ENCODE measurements at regions not wholly inside any gene's neighbourhood (a gene's known extent, or its start where the extent isn't known, plus 50 kb on each side); places are given as distances from the start of the nearest gene placed in this dataset.
"Not testable (repeated sequence)": the region's sequence is repeated elsewhere in the genome, so short reads cannot be mapped to it uniquely, and the experiment has no call there.

DNA sequence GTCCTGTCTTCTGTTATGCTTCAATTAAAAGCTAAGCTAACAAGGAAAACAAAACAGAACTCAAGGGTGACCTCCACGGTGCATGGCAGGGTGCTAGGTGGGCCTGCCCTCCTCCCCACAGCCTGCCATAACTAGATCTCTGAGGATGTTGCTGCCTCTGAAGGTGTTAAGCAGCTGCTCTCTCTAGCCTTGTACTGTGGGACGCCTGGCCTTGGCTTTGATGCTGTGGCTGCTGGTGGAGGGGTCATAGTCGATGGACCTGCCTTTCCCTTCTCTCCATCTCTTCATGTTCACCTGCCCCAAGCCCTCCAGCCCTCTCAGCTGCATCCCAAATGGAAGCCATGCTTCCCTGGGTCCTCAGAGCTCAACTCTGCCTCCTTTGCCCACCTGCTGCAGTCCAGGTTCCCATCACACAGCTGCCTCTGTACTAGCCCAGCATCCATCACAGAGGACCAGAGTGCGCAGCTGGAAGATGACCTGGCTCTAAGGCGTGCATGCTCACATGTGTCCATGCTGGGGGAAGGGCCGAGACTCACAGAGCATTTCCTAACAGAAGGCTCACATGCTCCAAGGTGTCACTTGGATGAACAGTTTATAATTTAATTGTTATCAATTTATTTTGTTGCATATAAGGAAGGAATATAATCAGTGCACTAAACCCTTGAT, 180.3 kb upstream of the E2F8 start:
- no peaks in the 10 kb centered on the region for H3K4me1 ChIP-seq

DNA sequence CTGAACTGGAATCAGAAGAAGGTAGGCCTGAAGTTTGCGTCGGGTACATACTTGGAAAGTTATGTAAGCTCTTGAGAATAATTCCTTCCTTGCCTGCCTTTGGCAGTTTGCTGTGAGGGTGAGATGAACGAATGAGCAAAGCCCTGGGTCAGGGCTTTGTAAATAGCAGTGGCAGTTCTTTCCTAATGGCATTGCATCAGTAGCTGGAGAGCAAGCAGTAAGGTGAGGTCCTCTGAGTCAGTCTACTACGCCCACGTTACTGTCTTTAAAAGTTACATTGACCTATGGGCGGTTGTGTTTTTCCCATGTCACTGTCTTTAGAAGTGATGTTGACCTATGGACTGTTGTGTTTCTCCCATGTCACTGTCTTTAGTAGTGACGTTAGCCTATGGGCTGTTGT, 179.1 kb upstream of the E2F8 start:
- Histone ChIP-seq H3K27me3 (peaks cover 0 to 3% (median 0%) of the 10 kb centered on the region in 7 donors), H3K9me3 (peaks cover 0 to 5% (median 0%) of the 10 kb centered on the region in 11 donors), H3K36me3 (no peaks in the 10 kb centered on the region), H3K27ac (no peak overlapping the region), H3K4me3 (no peak overlapping the region), H3K4me1 (no peaks in the 10 kb centered on the region)
- 86 to 87% methylated on average over 7 of the region's 7 CpGs for WGBS, 2 donors
- intact Hi-C loops (cut with DNase I), result no loop called here
- TF ChIP-seq, protein P1, sequence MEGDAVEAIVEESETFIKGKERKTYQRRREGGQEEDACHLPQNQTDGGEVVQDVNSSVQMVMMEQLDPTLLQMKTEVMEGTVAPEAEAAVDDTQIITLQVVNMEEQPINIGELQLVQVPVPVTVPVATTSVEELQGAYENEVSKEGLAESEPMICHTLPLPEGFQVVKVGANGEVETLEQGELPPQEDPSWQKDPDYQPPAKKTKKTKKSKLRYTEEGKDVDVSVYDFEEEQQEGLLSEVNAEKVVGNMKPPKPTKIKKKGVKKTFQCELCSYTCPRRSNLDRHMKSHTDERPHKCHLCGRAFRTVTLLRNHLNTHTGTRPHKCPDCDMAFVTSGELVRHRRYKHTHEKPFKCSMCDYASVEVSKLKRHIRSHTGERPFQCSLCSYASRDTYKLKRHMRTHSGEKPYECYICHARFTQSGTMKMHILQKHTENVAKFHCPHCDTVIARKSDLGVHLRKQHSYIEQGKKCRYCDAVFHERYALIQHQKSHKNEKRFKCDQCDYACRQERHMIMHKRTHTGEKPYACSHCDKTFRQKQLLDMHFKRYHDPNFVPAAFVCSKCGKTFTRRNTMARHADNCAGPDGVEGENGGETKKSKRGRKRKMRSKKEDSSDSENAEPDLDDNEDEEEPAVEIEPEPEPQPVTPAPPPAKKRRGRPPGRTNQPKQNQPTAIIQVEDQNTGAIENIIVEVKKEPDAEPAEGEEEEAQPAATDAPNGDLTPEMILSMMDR (IDR thresholded peaks at IDR 0.05), result no peak
- DNase-seq (no peak), ATAC-seq (no peak)

More for the DNA sequence above, 180.3 kb upstream of the E2F8 start:
- ATAC-seq, result no peak
- TF ChIP-seq, protein P1 (IDR thresholded peaks at IDR 0.05), result no peak
- Histone ChIP-seq H3K27ac (no peak overlapping the region), H3K4me3 (no peak overlapping the region), H3K9me3 (peaks cover 0 to 5% (median 0%) of the 10 kb centered on the region in 11 donors), H3K36me3 (no peaks in the 10 kb centered on the region), H3K27me3 (peaks cover 0 to 3% (median 0%) of the 10 kb centered on the region in 7 donors)
- intact Hi-C loops (cut with DNase I), result no loop called here
- no peak for DNase-seq
- 75 to 76% methylated on average over 6 of the region's 6 CpGs for WGBS, 2 donors

DNA sequence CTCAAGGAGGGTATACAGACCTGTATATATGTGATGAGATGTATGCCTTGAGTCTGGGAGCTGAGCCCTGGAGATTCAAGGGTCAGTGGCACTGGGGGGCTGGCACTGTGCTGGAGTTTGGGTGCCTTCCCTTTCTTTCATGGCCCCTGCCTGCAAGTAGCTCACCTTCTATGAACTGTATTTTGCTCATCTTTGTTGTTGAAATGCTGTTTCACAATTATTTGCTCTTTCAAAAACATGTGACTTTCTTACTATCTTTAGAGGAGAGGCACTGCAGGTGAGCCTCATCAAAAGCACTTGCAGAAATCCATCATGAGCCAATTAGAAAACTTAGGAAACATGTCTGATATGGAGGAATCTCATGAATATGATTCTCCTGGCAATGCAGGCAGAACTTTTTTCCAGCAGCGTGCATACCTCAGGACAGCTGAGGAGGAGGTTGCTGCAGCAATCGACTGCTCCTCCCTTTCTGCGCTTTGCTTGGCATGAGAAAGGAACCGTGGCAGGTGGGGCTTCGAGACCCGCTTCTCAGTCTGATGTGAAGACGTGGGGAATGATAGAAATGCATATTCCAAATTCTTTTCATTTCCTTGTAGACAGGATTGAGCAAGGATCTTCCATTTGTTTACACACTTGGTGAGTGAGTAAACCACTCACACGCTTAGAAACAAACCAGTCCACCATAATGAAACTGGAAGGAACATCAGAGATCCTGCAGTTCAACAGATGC, 178.4 kb upstream of the E2F8 start:
- Histone ChIP-seq H3K4me3 (no peak overlapping the region), H3K27ac (no peak overlapping the region), H3K9me3 (peaks cover 0 to 6% (median 0%) of the 10 kb centered on the region in 11 donors), H3K27me3 (peaks cover 0 to 3% (median 0%) of the 10 kb centered on the region in 7 donors), H3K36me3 (no peaks in the 10 kb centered on the region), H3K4me1 (no peaks in the 10 kb centered on the region)
- intact Hi-C loops (cut with DNase I), result no loop called here
- TF ChIP-seq, protein P1 (IDR thresholded peaks at IDR 0.05), result no peak
- no peak for ATAC-seq
- no peak for DNase-seq
- WGBS, 2 donors, result 41 to 49% methylated on average over 8 of the region's 8 CpGs

DNA sequence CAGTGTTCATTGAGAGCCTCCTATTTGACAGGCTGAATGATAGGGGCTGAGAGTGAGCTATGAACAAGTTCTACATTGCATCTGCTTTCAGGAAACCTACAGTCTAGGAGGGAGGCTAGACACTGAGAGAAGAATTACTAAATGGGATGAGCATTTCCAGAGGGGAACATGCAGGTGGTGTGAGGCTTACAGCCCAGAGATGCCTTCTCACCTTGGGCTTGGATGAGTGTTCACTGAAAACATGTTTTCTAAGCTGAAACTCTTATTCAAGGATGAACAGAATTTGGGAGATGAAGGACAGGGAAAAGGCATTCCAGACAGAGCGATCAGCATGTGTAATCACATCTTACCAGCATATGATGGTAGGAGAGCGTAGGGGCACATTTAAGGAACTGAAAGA, 177.5 kb upstream of the E2F8 start:
- H3K9me3 ChIP-seq, result peaks cover 0 to 6% (median 0%) of the 10 kb centered on the region in 11 donors
- intact Hi-C loops (cut with DNase I), result no loop called here
- DNase-seq (no peak), ATAC-seq (no peak)
- peaks cover 0 to 3% (median 0%) of the 10 kb centered on the region in 7 donors for H3K27me3 ChIP-seq
- no peak overlapping the region for H3K4me3 ChIP-seq
- H3K4me1 ChIP-seq, result no peaks in the 10 kb centered on the region
- H3K36me3 ChIP-seq, result no peaks in the 10 kb centered on the region
- TF ChIP-seq, protein P1 (IDR thresholded peaks at IDR 0.05), result no peak
- H3K27ac ChIP-seq, result no peak overlapping the region
- 93 to 95% methylated on average over 2 of the region's 2 CpGs for WGBS, 2 donors

DNA sequence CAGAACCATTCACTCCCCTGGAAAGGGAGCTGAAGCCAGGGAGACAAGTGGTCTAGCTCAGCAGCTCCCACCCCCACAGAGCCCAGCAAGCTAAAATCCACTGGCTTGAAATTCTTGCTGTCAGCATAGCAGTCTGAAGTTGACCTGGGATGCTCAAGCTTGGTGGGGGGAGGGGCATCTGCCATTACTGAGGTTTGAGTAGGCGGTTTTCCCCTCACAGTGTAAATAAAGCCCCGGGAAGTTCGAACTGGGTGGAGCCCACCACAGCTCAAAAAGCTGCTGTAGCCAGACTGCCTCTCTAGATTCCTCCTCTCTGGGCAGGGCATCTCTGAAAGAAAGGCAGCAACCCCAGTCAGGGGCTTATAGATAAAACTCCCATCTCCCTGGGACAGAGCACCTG, 171.3 kb upstream of the E2F8 start:
- H3K27ac ChIP-seq; DNase-seq; H3K36me3 ChIP-seq; H3K4me1 ChIP-seq; ATAC-seq; intact Hi-C loops (cut with DNase I); H3K4me3 ChIP-seq; H3K9me3 ChIP-seq: not testable (repeated sequence)
- H3K27me3 ChIP-seq, result peaks cover 0 to 12% (median 0%) of the 10 kb centered on the region in 7 donors
- WGBS, 2 donors, result 17 to 26% methylated on average over 3 of the region's 3 CpGs

Data from heart right ventricle (tissue), 16 donors.